K562 (cell line): ENCODE measurements at regions not wholly inside any gene's neighbourhood (a gene's known extent, or its start where the extent isn't known, plus 50 kb on each side); places are given as distances from the start of the nearest gene placed in this dataset.

ENCODE experiments used
- ARID4B ChIP-seq: sonication (generic); formaldehyde crosslinking; IDR thresholded peaks from 2 replicates; pipeline ENCODE4 v1.8.0; 2022; ENCODE audit warnings: mild to moderate bottlenecking, missing genetic modification reagents
- BDP1 ChIP-seq: IDR thresholded peaks from 3 replicates; pipeline ENCODE4 v1.6.1; 2011; ENCODE audit not compliant: insufficient read length, insufficient read depth
- CHD2 ChIP-seq: IDR thresholded peaks from 2 replicates; pipeline ENCODE4 v1.6.1; 2011; ENCODE audit warnings: low read depth, low read length
- CREB3 ChIP-seq: fragments of 450-650 bp; conservative IDR thresholded peaks from 2 replicates; pipeline ENCODE4 v1.6.1; 2016; ENCODE audit warnings: missing genetic modification characterization, low read depth, mild to moderate bottlenecking, missing compliant biosample characterization, moderate library complexity
- GTF2A2 ChIP-seq: IDR thresholded peaks from 2 replicates; pipeline ENCODE4 v1.6.1; 2016; ENCODE audit warnings: mild to moderate bottlenecking, missing genetic modification characterization, missing compliant biosample characterization
- HDGF ChIP-seq: fragments of 450-650 bp; IDR thresholded peaks from 2 replicates; pipeline ENCODE4 v1.6.1; 2016
- HNRNPK ChIP-seq: fragments of 200-400 bp; formaldehyde crosslinking; IDR thresholded peaks from one replicate; pipeline ENCODE4 v1.6.1; 2018; ENCODE audit warnings: mild to moderate bottlenecking, low read depth, low read length; ENCODE audit not compliant: poor library complexity, severe bottlenecking
- MED1 ChIP-seq: sonication (generic); formaldehyde crosslinking; IDR thresholded peaks from 2 replicates; pipeline ENCODE4 v1.8.1; 2023; ENCODE audit warnings: missing genetic modification reagents, borderline replicate concordance
- MEIS2 ChIP-seq: fragments of 450-650 bp; IDR thresholded peaks from 2 replicates; pipeline ENCODE4 v1.6.1; 2014; ENCODE audit warnings: mild to moderate bottlenecking; ENCODE audit not compliant: partially characterized antibody
- RBFOX2 ChIP-seq: fragments of 200-400 bp; formaldehyde crosslinking; IDR thresholded peaks from 2 replicates; pipeline ENCODE4 v1.6.1; 2017; ENCODE audit warnings: low read depth, mild to moderate bottlenecking, low read length, moderate library complexity
- REST ChIP-seq, 2 experiments: fragments of 450-650 bp; formaldehyde crosslinking in 1 of 2; IDR thresholded peaks; 2 replicates each; pipeline versions ENCODE4 v1.4.0 to v1.6.1; 2014 to 2020; ENCODE audit warnings: mild to moderate bottlenecking in 2 of 2, borderline replicate concordance in 1 of 2, low read depth in 1 of 2
- SAP30 ChIP-seq: fragments of 200-600 bp; sonication (generic); IDR thresholded peaks from 2 replicates; pipeline ENCODE4 v1.6.1; 2012; ENCODE audit warnings: borderline replicate concordance, low read depth, mild to moderate bottlenecking, moderate library complexity, low read length, control low read depth, inconsistent platforms; ENCODE audit not compliant: insufficient read depth, poor library complexity, severe bottlenecking
- TEAD2 ChIP-seq: fragments of 450-650 bp; IDR thresholded peaks from 2 replicates; pipeline ENCODE4 v1.6.1; 2016; ENCODE audit warnings: missing genetic modification characterization, control low read depth, missing compliant biosample characterization
- TSC22D4 ChIP-seq: fragments of 450-650 bp; IDR thresholded peaks from 2 replicates; pipeline ENCODE4 v1.6.1; 2016; ENCODE audit warnings: missing genetic modification characterization, missing biosample characterization, control low read depth
- ZNF589 ChIP-seq: fragments of 200-800 bp; sonication (Bioruptor generic); IDR thresholded peaks from 2 replicates; pipeline ENCODE4 v1.6.1; 2016; ENCODE audit warnings: low read depth, missing genetic modification characterization, missing compliant biosample characterization

GRCh38 chr5:5605170-5605764 is 182.8 kb downstream of the ICE1 start (continued):
- TF ChIP-seq REST (IDR thresholded peaks at IDR 0.05; ENCODE audit: borderline replicate concordance) (no peak; the same call in none of the 2 replicates), REST (CRISPR knock-in tag; IDR thresholded peaks at IDR 0.05; ENCODE audit: low read depth) (no peak), HNRNPK (no peak), MEIS2 (no peak), SAP30 (no peak), CHD2 (no peak), TSC22D4 (tag) (no peak), TEAD2 (tag) (no peak), HDGF (no peak), BDP1 (no peak), MED1 (CRISPR knock-in tag) (no peak), ZNF589 (CRISPR knock-in tag) (peak; percentile 92), RBFOX2 (no peak), GTF2A2 (tag) (no peak), CREB3 (no peak), ARID4B (CRISPR knock-in tag) (no peak)
